Liver (tissue), 3 donors: ENCODE measurements at regions not wholly inside any gene's neighbourhood (a gene's known extent, or its start where the extent isn't known, plus 50 kb on each side); places are given as distances from the start of the nearest gene placed in this dataset.

Experiments
- CTCF ChIP-seq: fragments of 150-350 bp; IDR thresholded peaks from 2 replicates; pipeline ENCODE4 v1.5.1; 2017; ENCODE audit warnings: improper control_type of control experiment, low read depth, low read length; ENCODE audit not compliant: missing input control
- GABPA ChIP-seq, 2 donors: IDR thresholded peaks in 1 of 2; conservative IDR thresholded peaks in 1 of 2; 2 replicates each; pipeline ENCODE4 v1.6.1; 2016; ENCODE audit warnings: antibody characterized with exemption in 2 of 2, mild to moderate bottlenecking in 1 of 2, moderate library complexity in 1 of 2
- JUND ChIP-seq, 2 donors: IDR thresholded peaks; 2 replicates each; pipeline ENCODE4 v1.6.1; 2016; ENCODE audit warnings: antibody characterized with exemption in 2 of 2
- RAD21 ChIP-seq, 2 donors: IDR thresholded peaks; 2 replicates each; pipeline ENCODE4 v1.6.1; 2016; ENCODE audit warnings: antibody characterized with exemption in 2 of 2, mild to moderate bottlenecking in 2 of 2
- REST ChIP-seq: IDR thresholded peaks from 2 replicates; pipeline ENCODE4 v1.6.1; 2016; ENCODE audit warnings: antibody characterized with exemption, mild to moderate bottlenecking
- TAF1 ChIP-seq: conservative IDR thresholded peaks from 2 replicates; pipeline ENCODE4 v1.6.1; 2016; ENCODE audit warnings: antibody characterized with exemption, mild to moderate bottlenecking
- YY1 ChIP-seq: IDR thresholded peaks from 2 replicates; pipeline ENCODE4 v1.6.1; 2016; ENCODE audit warnings: antibody characterized with exemption, mild to moderate bottlenecking
- TF ChIP-seq, protein P1 (sequence below): IDR thresholded peaks from 2 replicates; pipeline ENCODE4 v1.6.1; 2016; ENCODE audit warnings: antibody characterized with exemption
- donor health status: healthy.
- donor health status: healthy.

GRCh38 chrY:8041238-8041637 lies 1129.7 kb upstream of the AMELY start:
- TF ChIP-seq, protein P1, sequence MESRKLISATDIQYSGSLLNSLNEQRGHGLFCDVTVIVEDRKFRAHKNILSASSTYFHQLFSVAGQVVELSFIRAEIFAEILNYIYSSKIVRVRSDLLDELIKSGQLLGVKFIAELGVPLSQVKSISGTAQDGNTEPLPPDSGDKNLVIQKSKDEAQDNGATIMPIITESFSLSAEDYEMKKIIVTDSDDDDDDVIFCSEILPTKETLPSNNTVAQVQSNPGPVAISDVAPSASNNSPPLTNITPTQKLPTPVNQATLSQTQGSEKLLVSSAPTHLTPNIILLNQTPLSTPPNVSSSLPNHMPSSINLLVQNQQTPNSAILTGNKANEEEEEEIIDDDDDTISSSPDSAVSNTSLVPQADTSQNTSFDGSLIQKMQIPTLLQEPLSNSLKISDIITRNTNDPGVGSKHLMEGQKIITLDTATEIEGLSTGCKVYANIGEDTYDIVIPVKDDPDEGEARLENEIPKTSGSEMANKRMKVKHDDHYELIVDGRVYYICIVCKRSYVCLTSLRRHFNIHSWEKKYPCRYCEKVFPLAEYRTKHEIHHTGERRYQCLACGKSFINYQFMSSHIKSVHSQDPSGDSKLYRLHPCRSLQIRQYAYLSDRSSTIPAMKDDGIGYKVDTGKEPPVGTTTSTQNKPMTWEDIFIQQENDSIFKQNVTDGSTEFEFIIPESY = no peak
- TF ChIP-seq CTCF (no peak), RAD21 (IDR thresholded peaks at IDR 0.05) (no peak), REST (no peak), GABPA (IDR thresholded peaks at IDR 0.05 in 1 of 2, conservative IDR thresholded peaks at IDR 0.05 in 1 of 2) (no peak), YY1 (no peak), TAF1 (no peak), JUND (IDR thresholded peaks at IDR 0.05) (no peak)
